Spleen (tissue), 7 donors: ENCODE measurements at regions not wholly inside any gene's neighbourhood (a gene's known extent, or its start where the extent isn't known, plus 50 kb on each side); places are given as distances from the start of the nearest gene placed in this dataset.

ENCODE experiments used
- POLR2A ChIP-seq, 3 donors: fragments of 450-650 bp; IDR thresholded peaks; one replicate each; pipeline ENCODE4 v1.5.1; 2017; ENCODE audit warnings: antibody characterized with exemption in 3 of 3, mild to moderate bottlenecking in 1 of 3
- POLR2AphosphoS5 ChIP-seq, 3 donors: sonication (generic); formaldehyde crosslinking; IDR thresholded peaks; one replicate each; pipeline ENCODE4 v1.5.1; 2017; ENCODE audit warnings: antibody characterized with exemption in 3 of 3
- TF ChIP-seq, protein P1 (sequence below), 11 experiments: fragments of 200-600 bp in 7 of 11; fragments of 450-650 bp in 4 of 11; sonication (generic) in 4 of 11; IDR thresholded peaks in 8 of 11; conservative IDR thresholded peaks in 3 of 11; 1 replicate in 7 of 11; 2 replicates in 4 of 11; pipeline versions ENCODE4 v1.4.0 to v1.8.0; 2016 to 2021; ENCODE audit warnings: antibody characterized with exemption in 11 of 11, inconsistent platforms in 4 of 11, mild to moderate bottlenecking in 1 of 11
- donor health status: DM: no; HTN: no; CAD: no; lungs with moderate emphysema.
- donor health status: DM: no; HTN: no; CAD: no.
- donor health status: DM: no; HTN: no; CAD: no.

DNA sequence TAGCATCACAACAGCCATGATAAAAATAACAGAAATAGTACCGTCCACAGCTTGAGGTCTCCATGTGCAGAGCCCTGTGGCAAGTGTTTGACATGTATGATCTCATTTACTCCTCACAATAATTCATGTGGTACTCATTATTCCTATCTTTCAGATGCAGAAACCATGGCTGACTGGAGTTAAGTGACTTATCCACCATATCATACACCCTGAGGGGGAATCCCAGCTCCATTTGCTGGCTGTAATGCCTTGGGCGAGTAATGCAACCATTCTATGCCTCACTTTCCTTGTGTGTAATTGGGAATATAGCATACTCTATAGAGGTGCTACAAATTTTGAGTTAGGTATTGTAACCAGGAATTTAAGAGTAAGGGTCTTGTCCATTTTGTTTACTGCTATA, 347.0 kb upstream of the CLINT1 start:
- TF ChIP-seq, protein P1, sequence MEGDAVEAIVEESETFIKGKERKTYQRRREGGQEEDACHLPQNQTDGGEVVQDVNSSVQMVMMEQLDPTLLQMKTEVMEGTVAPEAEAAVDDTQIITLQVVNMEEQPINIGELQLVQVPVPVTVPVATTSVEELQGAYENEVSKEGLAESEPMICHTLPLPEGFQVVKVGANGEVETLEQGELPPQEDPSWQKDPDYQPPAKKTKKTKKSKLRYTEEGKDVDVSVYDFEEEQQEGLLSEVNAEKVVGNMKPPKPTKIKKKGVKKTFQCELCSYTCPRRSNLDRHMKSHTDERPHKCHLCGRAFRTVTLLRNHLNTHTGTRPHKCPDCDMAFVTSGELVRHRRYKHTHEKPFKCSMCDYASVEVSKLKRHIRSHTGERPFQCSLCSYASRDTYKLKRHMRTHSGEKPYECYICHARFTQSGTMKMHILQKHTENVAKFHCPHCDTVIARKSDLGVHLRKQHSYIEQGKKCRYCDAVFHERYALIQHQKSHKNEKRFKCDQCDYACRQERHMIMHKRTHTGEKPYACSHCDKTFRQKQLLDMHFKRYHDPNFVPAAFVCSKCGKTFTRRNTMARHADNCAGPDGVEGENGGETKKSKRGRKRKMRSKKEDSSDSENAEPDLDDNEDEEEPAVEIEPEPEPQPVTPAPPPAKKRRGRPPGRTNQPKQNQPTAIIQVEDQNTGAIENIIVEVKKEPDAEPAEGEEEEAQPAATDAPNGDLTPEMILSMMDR (IDR thresholded peaks at IDR 0.05 in 8 of 11, conservative IDR thresholded peaks at IDR 0.05 in 3 of 11) = no peak
- TF ChIP-seq POLR2A (IDR thresholded peaks at IDR 0.05) (no peak), POLR2AphosphoS5 (IDR thresholded peaks at IDR 0.05) (no peak)
